ENCODE measurements at regions not wholly inside any gene's neighbourhood (a gene's known extent, or its start where the extent isn't known, plus 50 kb on each side); places are given as distances from the start of the nearest gene placed in this dataset.

- DNase-seq (ENCODE audit: low read depth in 2 of 2) = no peak
Observed at GRCh38 chr7:131108212-131108940, 219.3 kb upstream of the MKLN1 start.

GRCh38 chr7:131109011-131109758, 218.5 kb upstream of the MKLN1 start:
- DNase-seq (ENCODE audit: low read depth in 2 of 2) = no peak

GRCh38 chr7:131109759-131110296, 217.8 kb upstream of the MKLN1 start:
- DNase-seq (ENCODE audit: low read depth in 2 of 2) = peak; percentile 49 to 66

- DNase-seq (ENCODE audit: low read depth in 2 of 2) = no peak
Observed at GRCh38 chr7:131110297-131111080, 217.2 kb upstream of the MKLN1 start.

- no peak for DNase-seq (ENCODE audit: low read depth in 2 of 2)
Observed at GRCh38 chr7:131111081-131111576, 216.5 kb upstream of the MKLN1 start.

- DNase-seq (ENCODE audit: low read depth in 2 of 2) = no peak
Observed at GRCh38 chr7:131111792-131112191, 215.9 kb upstream of the MKLN1 start.

- DNase-seq (ENCODE audit: low read depth in 2 of 2) = no peak
Observed at GRCh38 chr7:131112431-131112830, 215.2 kb upstream of the MKLN1 start.

GRCh38 chr7:131115340-131115739, 212.3 kb upstream of the MKLN1 start:
- no peak for DNase-seq (ENCODE audit: low read depth in 2 of 2)

- DNase-seq (ENCODE audit: low read depth in 2 of 2) = no peak
Observed at GRCh38 chr7:131117439-131117838, 210.2 kb upstream of the MKLN1 start.

GRCh38 chr7:131119381-131119780, 208.3 kb upstream of the MKLN1 start:
- DNase-seq (ENCODE audit: low read depth in 2 of 2) = no peak

GRCh38 chr7:131122394-131122793, 205.3 kb upstream of the MKLN1 start:
- no peak for DNase-seq (ENCODE audit: low read depth in 2 of 2)

- DNase-seq (ENCODE audit: low read depth in 2 of 2) = no peak
Observed at GRCh38 chr7:131124001-131124629, 203.6 kb upstream of the MKLN1 start.

- DNase-seq (ENCODE audit: low read depth in 2 of 2) = no peak
Observed at GRCh38 chr7:131124867-131125266, 202.8 kb upstream of the MKLN1 start.

- no peak for DNase-seq (ENCODE audit: low read depth in 2 of 2)
Observed at GRCh38 chr7:131130324-131130723, 197.4 kb upstream of the MKLN1 start.

- DNase-seq (ENCODE audit: low read depth in 2 of 2) = no peak
Observed at GRCh38 chr7:131131012-131131745, 196.5 kb upstream of the MKLN1 start.

- no peak for DNase-seq (ENCODE audit: low read depth in 2 of 2)
Observed at GRCh38 chr7:131131746-131132431, 195.8 kb upstream of the MKLN1 start.

GRCh38 chr7:131139462-131139861, 188.2 kb upstream of the MKLN1 start:
- no peak for DNase-seq (ENCODE audit: low read depth in 2 of 2)

GRCh38 chr7:131141443-131141967, 186.2 kb upstream of the MKLN1 start:
- DNase-seq (ENCODE audit: low read depth in 2 of 2) = no peak

- DNase-seq (ENCODE audit: low read depth in 2 of 2) = no peak
Observed at GRCh38 chr7:131143869-131144268, 183.8 kb upstream of the MKLN1 start.

GRCh38 chr7:131145026-131145425, 182.7 kb upstream of the MKLN1 start:
- DNase-seq (ENCODE audit: low read depth in 2 of 2) = no peak
